ENCODE measurements at regions not wholly inside any gene's neighbourhood (a gene's known extent, or its start where the extent isn't known, plus 50 kb on each side); places are given as distances from the start of the nearest gene placed in this dataset.
A peak's percentile ranks its signal among the peaks of the same experiment; 100 is the strongest.

GRCh38 chr16:58831386-58831785, 97.3 kb upstream of the GOT2 start:
- Mint-ChIP-seq H3K4me1 (ENCODE audit: low read depth) (no peaks in the 10 kb centered on the region), H3K9me3 (no peaks in the 10 kb centered on the region), H3K27me3 (ENCODE audit: low read depth) (no peaks in the 10 kb centered on the region), H3K4me3 (no peak overlapping the region), H3K36me3 (ENCODE audit: insufficient read depth in 2 of 2) (no peaks in the 10 kb centered on the region), H3K27ac (no peak overlapping the region)
- DNase-seq = no peak
- ATAC-seq (replicated peaks in 1 of 2) = no peak

DNA sequence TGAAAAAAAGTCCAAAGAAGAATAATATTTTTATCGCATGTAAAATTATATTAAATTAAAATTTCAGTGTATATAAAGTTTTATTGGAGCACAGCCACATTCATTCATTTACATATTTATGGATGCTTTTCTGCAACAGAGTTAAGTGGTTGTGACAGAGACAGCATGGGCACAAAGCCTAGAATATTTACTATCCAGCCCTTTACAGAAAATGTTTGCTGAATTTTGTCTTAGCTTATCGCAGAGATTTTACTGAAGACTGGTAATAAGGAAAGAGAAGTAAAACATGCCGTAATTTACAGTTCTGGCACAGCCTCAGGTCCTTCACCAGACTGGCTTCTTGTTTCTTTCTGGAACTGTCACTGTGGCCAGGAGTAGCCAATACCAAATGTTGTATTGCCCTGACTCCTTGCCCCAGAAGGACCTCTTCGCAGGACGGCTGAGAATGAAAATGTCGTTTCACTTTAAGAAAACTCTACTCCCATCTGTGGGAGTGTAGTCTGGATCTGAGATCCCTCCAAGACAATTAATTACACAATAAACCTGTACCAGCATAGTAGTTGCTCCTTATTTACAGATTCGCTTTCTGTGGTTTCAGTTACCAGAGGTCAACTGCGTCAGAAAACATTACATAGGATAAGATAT, 94.9 kb upstream of the GOT2 start:
- Mint-ChIP-seq H3K27ac (no peak overlapping the region), H3K27me3 (ENCODE audit: low read depth) (no peaks in the 10 kb centered on the region), H3K4me3 (no peak overlapping the region), H3K9me3 (peaks cover 0 to 2% of the 10 kb centered on the region in 2 donors), H3K36me3 (ENCODE audit: insufficient read depth in 2 of 2) (no peaks in the 10 kb centered on the region), H3K4me1 (ENCODE audit: low read depth) (no peaks in the 10 kb centered on the region)
- ATAC-seq (replicated peaks in 1 of 2) = no peak
- DNase-seq = no peak

DNA sequence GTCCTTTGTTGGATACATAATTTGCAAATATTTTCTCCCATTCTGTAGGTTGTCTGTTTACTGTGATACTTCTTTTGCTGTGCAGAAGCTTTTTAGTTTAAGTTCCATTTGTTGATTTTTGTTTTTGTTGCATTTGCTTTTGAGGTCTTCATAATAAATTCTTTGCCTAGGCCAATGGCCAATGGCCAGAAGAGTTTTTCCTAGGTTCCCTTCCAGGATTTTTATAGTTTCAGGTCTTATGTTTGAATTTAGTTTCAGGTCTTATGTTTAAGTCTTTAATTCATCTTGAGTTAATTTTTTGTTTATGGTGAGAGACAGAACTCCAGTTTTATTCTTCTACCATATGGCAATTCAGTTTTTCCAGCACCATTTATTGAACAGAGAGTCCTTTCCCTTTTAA, 90.1 kb upstream of the GOT2 start:
- H3K4me3 Mint-ChIP-seq = no peak overlapping the region
- ATAC-seq (replicated peaks in 1 of 2) (no peak), DNase-seq (no peak)
- peaks cover 2% of the 10 kb centered on the region in 2 donors for H3K9me3 Mint-ChIP-seq
- H3K4me1 Mint-ChIP-seq (ENCODE audit: low read depth) = no peaks in the 10 kb centered on the region
- H3K36me3 Mint-ChIP-seq (ENCODE audit: insufficient read depth in 2 of 2) = no peaks in the 10 kb centered on the region
- no peak overlapping the region for H3K27ac Mint-ChIP-seq
- no peaks in the 10 kb centered on the region for H3K27me3 Mint-ChIP-seq (ENCODE audit: low read depth)

GRCh38 chr16:58821886-58822285, 87.8 kb upstream of the GOT2 start:
- H3K27me3 Mint-ChIP-seq (ENCODE audit: low read depth) = no peaks in the 10 kb centered on the region
- H3K9me3 Mint-ChIP-seq = peaks cover 2% of the 10 kb centered on the region in 2 donors
- no peaks in the 10 kb centered on the region for H3K36me3 Mint-ChIP-seq (ENCODE audit: insufficient read depth in 2 of 2)
- H3K27ac Mint-ChIP-seq = no peak overlapping the region
- DNase-seq (no peak), ATAC-seq (replicated peaks in 1 of 2) (no peak)
- H3K4me3 Mint-ChIP-seq = no peak overlapping the region
- H3K4me1 Mint-ChIP-seq (ENCODE audit: low read depth) = no peaks in the 10 kb centered on the region

- H3K36me3 Mint-ChIP-seq (ENCODE audit: insufficient read depth in 2 of 2) = no peaks in the 10 kb centered on the region
- no peak overlapping the region for H3K27ac Mint-ChIP-seq
- peaks cover 2% of the 10 kb centered on the region for H3K27me3 Mint-ChIP-seq (ENCODE audit: low read depth)
- ATAC-seq (replicated peaks in 1 of 2) (no peak), DNase-seq (no peak)
- no peaks in the 10 kb centered on the region for H3K4me1 Mint-ChIP-seq (ENCODE audit: low read depth)
- no peak overlapping the region for H3K4me3 Mint-ChIP-seq
- H3K9me3 Mint-ChIP-seq = peaks cover 2% of the 10 kb centered on the region in 2 donors
Observed at GRCh38 chr16:58820411-58820810, 86.3 kb upstream of the GOT2 start.

GRCh38 chr16:58815181-58815888, 81.2 kb upstream of the GOT2 start:
- DNase-seq = no peak
- H3K27ac Mint-ChIP-seq = no peak overlapping the region
- peaks cover 6% of the 10 kb centered on the region for H3K4me1 Mint-ChIP-seq (ENCODE audit: low read depth)
- H3K4me3 Mint-ChIP-seq = no peak overlapping the region
- H3K36me3 Mint-ChIP-seq (ENCODE audit: insufficient read depth in 2 of 2) = no peaks in the 10 kb centered on the region
- no peaks in the 10 kb centered on the region for H3K9me3 Mint-ChIP-seq
- no peak for ATAC-seq (replicated peaks in 1 of 2)
- peaks cover 9% of the 10 kb centered on the region for H3K27me3 Mint-ChIP-seq (ENCODE audit: low read depth)

DNA sequence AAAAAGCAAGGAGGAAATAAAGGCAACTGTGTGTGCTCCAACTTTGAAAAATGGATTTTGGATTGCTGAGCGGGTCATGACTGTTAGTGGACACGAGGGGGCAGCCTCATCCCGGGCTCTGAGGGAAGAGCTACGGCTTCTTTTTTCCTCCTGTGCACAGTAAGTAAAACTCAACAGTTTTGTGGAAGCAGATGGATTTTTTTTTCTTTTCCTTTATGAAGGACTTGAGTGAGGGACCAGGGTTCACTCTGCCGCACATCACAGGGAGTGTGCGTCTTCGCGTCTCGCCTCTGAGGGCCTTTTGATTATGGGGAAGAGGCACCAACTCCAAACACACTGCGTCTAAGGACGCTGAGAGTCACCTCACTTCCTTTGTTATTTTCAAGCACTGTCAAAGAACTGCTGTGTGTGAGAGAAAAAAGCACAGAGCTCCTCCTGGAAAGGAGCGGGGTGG, 80.3 kb upstream of the GOT2 start:
- Mint-ChIP-seq H3K27me3 (ENCODE audit: low read depth) (peaks cover 11% of the 10 kb centered on the region), H3K9me3 (no peaks in the 10 kb centered on the region), H3K4me3 (peak overlapping the region; percentile 51 to 58), H3K36me3 (ENCODE audit: insufficient read depth in 2 of 2) (no peaks in the 10 kb centered on the region), H3K4me1 (ENCODE audit: low read depth) (peaks cover 6% of the 10 kb centered on the region), H3K27ac (no peak overlapping the region)
- ATAC-seq (replicated peaks in 1 of 2) (no peak), DNase-seq (peak; percentile 31 to 45)

GRCh38 chr16:58809213-58809612, 75.1 kb upstream of the GOT2 start:
- no peak overlapping the region for H3K4me3 Mint-ChIP-seq
- no peak for ATAC-seq (replicated peaks in 1 of 2)
- peaks cover 2% of the 10 kb centered on the region for H3K4me1 Mint-ChIP-seq (ENCODE audit: low read depth)
- DNase-seq = no peak
- H3K27me3 Mint-ChIP-seq (ENCODE audit: low read depth) = peaks cover 16% of the 10 kb centered on the region
- H3K27ac Mint-ChIP-seq = no peak overlapping the region
- peaks cover 3% of the 10 kb centered on the region in 2 donors for H3K9me3 Mint-ChIP-seq
- peaks cover 0 to 2% of the 10 kb centered on the region in 2 donors for H3K36me3 Mint-ChIP-seq (ENCODE audit: insufficient read depth in 2 of 2)

DNA sequence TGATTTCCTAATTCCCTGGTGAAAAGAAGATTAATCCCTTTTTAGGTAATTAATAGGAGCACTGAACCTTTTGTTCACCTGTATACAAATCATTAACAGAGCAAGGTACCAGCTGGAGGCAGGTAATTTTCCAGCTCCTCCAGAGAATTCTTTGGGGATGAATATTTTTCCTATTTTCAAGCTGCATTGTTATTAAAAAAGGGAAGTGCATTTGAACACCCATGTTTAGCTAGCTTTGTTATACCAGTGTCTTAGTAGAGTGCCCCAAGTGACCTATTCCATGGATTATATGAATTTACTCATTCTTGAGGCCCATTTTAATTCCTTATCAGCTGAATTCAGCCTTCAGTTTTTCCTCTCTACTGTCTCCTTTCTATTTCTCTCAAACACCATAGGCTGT, 73.2 kb upstream of the GOT2 start:
- H3K4me3 Mint-ChIP-seq = no peak overlapping the region
- peaks cover 7 to 12% of the 10 kb centered on the region in 2 donors for H3K9me3 Mint-ChIP-seq
- no peak overlapping the region for H3K27ac Mint-ChIP-seq
- peaks cover 16% of the 10 kb centered on the region for H3K27me3 Mint-ChIP-seq (ENCODE audit: low read depth)
- DNase-seq = no peak
- ATAC-seq (replicated peaks in 1 of 2) = no peak
- peaks cover 4 to 6% of the 10 kb centered on the region in 2 donors for H3K36me3 Mint-ChIP-seq (ENCODE audit: insufficient read depth in 2 of 2)
- no peaks in the 10 kb centered on the region for H3K4me1 Mint-ChIP-seq (ENCODE audit: low read depth)

GRCh38 chr16:58801838-58802237, 67.7 kb upstream of the GOT2 start:
- Mint-ChIP-seq H3K9me3 (peaks cover 12 to 16% of the 10 kb centered on the region in 2 donors), H3K4me3 (no peak overlapping the region), H3K36me3 (ENCODE audit: insufficient read depth in 2 of 2) (peaks cover 5 to 7% of the 10 kb centered on the region in 2 donors), H3K4me1 (ENCODE audit: low read depth) (no peaks in the 10 kb centered on the region), H3K27me3 (ENCODE audit: low read depth) (peaks cover 7% of the 10 kb centered on the region), H3K27ac (no peak overlapping the region)
- ATAC-seq (replicated peaks in 1 of 2) (no peak), DNase-seq (no peak)

DNA sequence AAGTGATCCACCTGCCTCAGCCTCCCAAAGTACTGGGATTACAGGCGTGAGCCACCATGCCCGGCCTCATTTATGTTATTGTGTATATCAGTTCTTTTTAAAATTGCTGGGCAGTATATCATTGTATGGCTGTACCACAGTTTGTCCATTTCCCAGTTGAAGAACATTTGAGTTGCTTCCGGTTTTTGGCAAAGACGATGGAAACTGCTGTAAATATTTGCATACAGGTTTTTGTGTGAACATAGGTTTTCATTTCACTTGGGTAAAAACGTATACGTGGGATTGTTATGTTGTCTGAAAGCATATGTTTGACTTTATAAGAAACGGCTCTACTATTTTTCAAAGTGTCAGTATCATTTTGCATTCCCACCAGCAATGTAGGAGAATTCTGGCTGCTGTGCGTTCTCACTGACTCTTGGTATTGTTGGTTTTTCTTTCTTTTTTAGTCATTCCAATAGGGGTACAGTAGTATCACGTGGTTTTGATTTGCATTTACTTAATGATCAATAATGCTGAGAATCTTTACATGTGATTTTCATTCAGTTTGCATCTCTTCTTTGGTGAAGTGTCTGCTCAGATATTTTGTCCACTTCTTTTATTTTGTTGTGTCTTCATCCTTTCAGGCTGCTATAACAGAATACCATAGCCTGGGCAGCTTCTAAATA, 63.2 kb upstream of the GOT2 start:
- H3K9me3 Mint-ChIP-seq = peaks cover 4 to 5% of the 10 kb centered on the region in 2 donors
- DNase-seq = no peak
- ATAC-seq (replicated peaks in 1 of 2) = no peak
- peaks cover 1% of the 10 kb centered on the region in 2 donors for H3K36me3 Mint-ChIP-seq (ENCODE audit: insufficient read depth in 2 of 2)
- H3K27ac Mint-ChIP-seq = no peak overlapping the region
- H3K4me3 Mint-ChIP-seq = no peak overlapping the region
- peaks cover 3% of the 10 kb centered on the region for H3K27me3 Mint-ChIP-seq (ENCODE audit: low read depth)
- no peaks in the 10 kb centered on the region for H3K4me1 Mint-ChIP-seq (ENCODE audit: low read depth)

GRCh38 chr16:58793366-58793765, 59.2 kb upstream of the GOT2 start:
- no peak overlapping the region for H3K27ac Mint-ChIP-seq
- peaks cover 5% of the 10 kb centered on the region for H3K27me3 Mint-ChIP-seq (ENCODE audit: low read depth)
- H3K4me3 Mint-ChIP-seq = no peak overlapping the region
- no peak for DNase-seq
- H3K4me1 Mint-ChIP-seq (ENCODE audit: low read depth) = no peaks in the 10 kb centered on the region
- H3K36me3 Mint-ChIP-seq (ENCODE audit: insufficient read depth in 2 of 2) = no peaks in the 10 kb centered on the region
- H3K9me3 Mint-ChIP-seq = no peaks in the 10 kb centered on the region
- no peak for ATAC-seq (replicated peaks in 1 of 2)

DNA sequence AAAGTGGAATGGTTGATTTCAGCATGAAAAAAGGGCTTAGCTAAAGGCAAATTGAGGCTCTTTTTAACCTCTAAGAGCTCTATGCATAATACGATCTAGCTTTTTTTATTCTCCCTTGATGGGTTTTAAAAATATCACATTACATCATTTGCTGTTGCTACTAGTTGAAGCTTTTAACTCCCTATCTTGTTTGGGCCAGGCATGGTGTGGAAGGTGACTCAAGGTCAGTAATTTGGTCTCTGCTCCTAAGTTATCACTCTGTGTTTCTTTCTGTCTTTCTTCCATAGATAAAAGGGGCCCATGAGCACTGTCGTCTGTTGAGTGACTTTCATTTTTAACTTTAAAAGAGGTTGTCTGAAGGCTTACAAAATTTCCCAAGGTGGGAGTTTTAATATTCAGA, 58.1 kb upstream of the GOT2 start:
- H3K36me3 Mint-ChIP-seq (ENCODE audit: insufficient read depth in 2 of 2) = no peaks in the 10 kb centered on the region
- H3K4me3 Mint-ChIP-seq = no peak overlapping the region
- peaks cover 14% of the 10 kb centered on the region for H3K27me3 Mint-ChIP-seq (ENCODE audit: low read depth)
- ATAC-seq (replicated peaks in 1 of 2) (no peak), DNase-seq (no peak)
- no peaks in the 10 kb centered on the region for H3K9me3 Mint-ChIP-seq
- no peaks in the 10 kb centered on the region for H3K4me1 Mint-ChIP-seq (ENCODE audit: low read depth)
- no peak overlapping the region for H3K27ac Mint-ChIP-seq

Data from activated T-cell treated with anti-CD3 and anti-CD28 coated beads, Interleukin-2, amount 50 U/mL, for 72 hours (primary cell).